ENCODE measurements at regions not wholly inside any gene's neighbourhood (a gene's known extent, or its start where the extent isn't known, plus 50 kb on each side); places are given as distances from the start of the nearest gene placed in this dataset.

GRCh38 chr15:46735115-46735514, 982.2 kb upstream of the SEMA6D start:
- TF ChIP-seq CTCF (IDR thresholded peaks at IDR 0.05) (no peak), POLR2A (IDR thresholded peaks at IDR 0.05) (no peak)

All from esophagus squamous epithelium (tissue), 4 donors.